Cardiac septum (tissue), 1 donor: ENCODE measurements at regions not wholly inside any gene's neighbourhood (a gene's known extent, or its start where the extent isn't known, plus 50 kb on each side); places are given as distances from the start of the nearest gene placed in this dataset.
"Not testable (repeated sequence)": the region's sequence is repeated elsewhere in the genome, so short reads cannot be mapped to it uniquely, and the experiment has no call there.

Experiments used
- DNase-seq: peaks from one replicate; pipeline ENCODE4 v3.0.0-alpha.2; 2020; ENCODE audit warnings: low spot score
- intact Hi-C: fragments of 100-400 bp; cut with DNase I; formaldehyde crosslinking; loops from one replicate; pipeline ENCODE4 v1.14.0; 2022
- donor health status: DM: no; HTN: no; CAD: no.

DNA sequence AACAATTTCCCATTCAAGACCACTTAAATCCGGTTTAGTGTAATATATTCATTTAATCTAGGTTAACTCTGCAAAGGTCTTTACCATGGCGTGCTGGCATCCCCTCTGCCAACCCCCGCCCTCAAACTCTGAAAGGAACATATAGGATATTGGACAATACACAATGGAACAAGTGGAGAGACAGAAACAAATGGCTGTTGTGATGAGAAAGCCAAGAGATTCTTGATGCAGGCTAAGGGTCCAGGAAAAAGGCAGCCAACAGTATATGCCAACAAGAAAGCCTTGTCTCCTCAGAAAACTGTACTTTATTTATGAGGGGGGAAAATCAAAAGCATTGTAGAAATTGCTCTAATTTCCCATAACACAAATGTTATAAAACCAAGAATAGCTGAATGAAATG is 407.3 kb upstream of the SGCG start:
- no peak for DNase-seq

DNA sequence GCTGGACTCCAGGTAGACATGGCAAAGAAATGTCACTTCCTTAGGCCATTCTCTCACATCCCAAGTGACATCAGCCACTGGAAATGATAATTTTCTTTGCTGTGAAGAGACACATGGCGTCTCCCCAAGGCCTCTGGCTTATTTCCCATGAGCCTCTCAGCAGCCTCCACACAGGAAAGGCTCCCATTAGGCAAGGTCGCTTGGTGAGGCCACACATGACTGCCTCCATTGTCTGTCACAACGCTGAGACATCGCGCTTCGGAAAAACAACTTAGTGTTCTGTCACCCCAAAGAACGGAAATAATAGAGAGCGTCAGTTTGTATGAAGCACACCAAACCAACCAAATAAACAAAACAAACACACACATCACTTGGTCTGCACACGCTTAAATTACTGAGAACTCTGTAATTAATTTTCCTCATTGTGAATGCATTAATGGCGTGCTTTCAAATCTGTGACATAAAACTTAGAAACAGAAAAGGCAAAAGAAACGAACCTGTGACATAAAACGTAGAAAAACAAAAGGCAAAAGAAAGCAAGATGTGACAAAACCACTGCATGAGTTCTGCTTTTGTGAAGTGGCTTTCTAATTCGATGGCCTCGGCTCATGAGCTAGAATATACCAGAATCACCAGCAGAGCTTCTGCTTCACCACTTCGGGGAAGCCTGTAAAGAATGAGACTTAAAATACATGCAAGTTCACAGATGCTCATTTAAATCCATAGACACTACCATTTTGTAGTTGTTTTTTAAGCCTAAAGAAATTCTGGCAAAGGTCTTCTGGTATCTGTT is 404.2 kb upstream of the SGCG start:
- DNase-seq, result no peak
- intact Hi-C loops, result no loop called here

More for the DNA sequence above, 407.3 kb upstream of the SGCG start:
- intact Hi-C loops, result no loop called here

DNA sequence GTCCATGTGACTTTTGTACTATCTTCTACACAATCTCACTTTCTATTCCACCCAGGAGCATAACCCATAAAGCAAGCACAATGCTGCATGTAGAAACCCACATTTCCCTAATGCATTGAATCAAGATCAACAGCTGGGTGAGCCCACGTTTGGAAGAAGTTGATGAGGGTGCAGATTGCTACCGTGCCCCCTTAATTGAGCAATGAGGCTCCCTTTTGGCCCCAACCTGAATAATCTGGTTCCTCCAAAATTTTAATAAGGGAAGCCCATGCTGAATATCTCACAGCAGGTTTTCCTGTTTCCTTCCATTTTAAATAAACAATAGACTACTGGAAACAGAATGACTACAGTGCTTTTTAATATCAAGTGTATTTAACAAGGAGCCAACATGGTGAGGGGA is 403.6 kb upstream of the SGCG start:
- DNase-seq, result no peak
- intact Hi-C loops, result no loop called here

DNA sequence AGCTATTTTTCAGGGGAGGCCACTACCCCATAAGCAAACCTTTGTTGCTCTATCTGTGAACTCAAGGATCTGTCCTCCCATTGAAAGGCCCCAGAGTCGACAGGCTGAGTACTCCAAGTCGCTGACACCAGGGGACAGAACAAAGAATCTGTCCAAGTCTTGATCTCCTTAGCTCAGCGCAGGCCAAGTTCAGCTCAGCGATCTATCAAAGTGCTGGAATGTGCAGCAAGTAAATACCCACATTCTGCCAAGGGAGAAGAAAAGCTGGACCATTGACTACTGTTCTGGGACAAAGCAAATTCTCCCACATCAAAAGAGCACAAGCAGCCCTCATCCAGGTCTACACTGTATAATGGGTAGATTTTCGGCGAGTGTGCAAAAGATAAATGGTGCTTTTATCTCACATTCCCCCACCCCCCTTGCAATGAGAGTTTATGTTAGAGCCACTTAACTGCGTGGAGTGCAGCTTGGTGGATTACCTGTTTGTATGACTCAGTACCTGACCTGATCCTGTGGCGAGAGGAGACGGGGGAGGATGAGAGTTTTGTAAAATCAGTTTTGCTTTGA is 391.7 kb upstream of the SGCG start:
- intact Hi-C loops, result no loop called here
- no peak for DNase-seq

DNA sequence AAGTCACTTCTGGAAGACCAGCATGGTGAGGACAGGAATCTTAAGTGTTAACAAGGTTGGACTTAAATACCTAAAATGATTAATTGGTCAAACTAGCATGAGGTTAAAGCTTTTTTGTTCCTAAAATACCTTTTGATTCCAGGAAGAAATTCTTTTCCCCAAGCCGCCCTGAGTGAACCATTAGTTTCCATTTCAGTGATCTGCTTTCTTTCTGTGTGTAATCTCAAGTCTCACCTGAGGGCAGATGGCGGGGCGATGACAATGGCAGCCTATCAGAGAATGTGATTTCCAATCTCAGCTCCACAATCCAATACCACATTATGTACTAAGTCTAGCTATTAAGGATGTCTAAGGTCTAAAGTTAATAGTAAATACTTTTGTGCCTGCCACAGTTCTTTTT is 390.9 kb upstream of the SGCG start:
- DNase-seq, result no peak
- intact Hi-C loops, result no loop called here

DNA sequence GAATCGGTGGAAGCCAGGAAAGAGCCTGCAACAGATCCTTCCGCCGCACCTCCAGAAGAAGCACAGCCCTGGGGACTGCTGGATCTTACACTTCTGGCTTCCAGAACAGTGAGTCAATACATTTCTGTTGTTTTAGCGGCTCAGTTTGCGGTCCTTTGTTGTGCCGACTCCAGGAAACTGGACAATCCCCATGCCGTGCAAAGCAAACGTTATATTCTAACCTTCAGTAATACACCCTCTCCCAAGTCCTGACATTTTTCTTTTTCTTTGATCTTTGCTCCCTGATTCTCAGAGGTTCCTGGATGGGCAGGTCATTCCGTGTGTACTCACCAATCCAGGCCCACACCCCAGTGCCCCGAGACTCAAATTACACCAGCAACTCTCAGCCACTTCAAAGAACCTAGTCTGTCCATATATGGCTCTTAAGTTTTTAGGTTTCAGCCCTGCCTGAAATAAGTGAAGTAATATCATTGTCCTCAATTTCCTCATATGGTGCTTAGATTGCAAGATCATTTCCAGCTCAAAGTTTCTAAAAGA is 387.1 kb upstream of the SGCG start:
- intact Hi-C loops, result no loop called here

DNA sequence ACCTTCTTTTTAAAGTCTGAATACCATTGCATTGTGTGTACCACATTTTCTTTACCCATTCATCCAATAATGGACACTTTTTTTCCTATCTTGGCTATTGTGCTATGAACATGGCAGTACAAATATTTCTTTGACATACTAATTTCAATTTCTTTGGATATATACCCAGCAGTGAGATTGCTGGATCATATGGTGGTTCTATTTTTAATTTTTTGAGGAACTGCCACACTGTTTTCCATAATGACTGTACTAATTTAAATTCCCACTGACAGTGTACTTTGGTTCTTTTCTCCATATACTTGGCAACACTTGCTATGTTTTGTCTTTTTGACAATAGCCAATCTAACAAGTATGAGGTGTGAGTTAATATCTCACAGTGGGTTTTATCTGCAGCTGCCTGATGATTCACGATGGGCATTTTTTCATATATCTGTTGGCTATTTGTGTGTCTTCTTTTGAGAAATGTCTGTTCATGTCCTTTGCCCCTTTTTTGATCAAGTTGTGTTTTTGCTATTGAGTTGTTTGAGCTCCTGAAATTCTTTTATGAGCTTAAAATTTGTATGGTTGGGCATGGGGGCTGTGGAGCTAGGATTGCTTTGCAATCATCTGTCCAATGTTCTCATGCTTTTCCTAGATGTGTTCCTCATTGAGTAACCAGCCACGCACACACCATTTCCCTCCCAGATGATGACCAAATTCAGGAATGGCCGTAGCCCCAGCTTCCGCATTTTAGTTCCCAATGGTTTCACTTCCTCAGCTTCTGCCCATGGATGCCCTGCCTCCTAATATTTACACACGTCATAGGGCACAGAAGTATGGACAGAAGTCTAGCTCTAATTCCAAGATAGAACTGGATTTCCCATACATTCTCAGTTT is 380.0 kb upstream of the SGCG start:
- no peak for DNase-seq
- intact Hi-C loops, result loop anchor here (10.0 kb wide), 1 partner anchor 224 kb away; no protein-coding TSS in a partner anchor

More for the DNA sequence above, 387.1 kb upstream of the SGCG start:
- DNase-seq, result no peak

DNA sequence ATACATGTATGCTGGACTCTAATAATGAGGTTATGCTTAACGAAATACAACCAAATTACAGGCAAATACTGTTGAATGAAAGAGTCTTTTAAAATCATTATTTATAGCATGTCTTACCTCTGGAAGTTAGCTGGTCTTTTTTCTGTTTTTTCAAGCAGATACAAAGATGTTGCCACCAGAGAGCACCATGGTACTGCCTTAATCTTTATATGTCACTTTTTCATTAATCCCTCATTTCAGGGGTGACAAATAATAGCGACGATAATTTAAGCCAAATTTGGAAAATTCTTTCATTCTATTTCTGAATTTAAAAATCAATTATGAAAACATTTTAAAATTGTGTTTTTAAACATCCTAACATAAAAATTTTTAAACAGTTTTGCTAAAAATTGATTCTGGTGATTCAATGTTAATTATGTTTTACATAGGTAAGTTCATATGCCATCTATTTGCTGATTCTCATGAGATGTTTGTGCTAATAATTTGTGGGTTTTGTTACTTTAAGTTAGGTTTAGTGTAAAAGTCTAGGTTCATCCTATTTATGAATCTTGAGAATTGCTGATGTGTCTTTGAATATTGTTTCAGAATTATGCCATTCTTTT is 379.3 kb upstream of the SGCG start:
- intact Hi-C loops, result loop anchor here (10.0 kb wide), 1 partner anchor 223 kb away; no protein-coding TSS in a partner anchor
- DNase-seq, result no peak

DNA sequence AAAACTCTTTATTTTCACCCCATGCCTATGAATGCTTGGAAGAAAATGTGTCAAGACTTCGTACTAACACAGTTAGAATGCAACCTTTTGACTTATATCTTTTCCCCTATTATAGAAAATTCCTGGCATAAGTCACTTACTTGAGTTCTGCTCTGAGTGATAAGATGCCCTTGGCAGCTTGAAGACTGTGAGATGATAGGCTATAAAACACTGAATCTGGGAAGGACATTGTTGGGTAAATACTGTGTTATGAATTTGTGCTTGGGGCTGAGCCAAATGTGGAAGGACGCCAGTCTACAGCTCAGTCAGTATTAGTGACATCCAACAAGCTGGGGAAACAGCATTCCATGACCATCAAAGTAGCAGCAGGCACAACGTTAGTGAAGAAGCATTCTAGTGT is 368.0 kb upstream of the SGCG start:
- DNase-seq, result no peak
- intact Hi-C loops, result no loop called here

DNA sequence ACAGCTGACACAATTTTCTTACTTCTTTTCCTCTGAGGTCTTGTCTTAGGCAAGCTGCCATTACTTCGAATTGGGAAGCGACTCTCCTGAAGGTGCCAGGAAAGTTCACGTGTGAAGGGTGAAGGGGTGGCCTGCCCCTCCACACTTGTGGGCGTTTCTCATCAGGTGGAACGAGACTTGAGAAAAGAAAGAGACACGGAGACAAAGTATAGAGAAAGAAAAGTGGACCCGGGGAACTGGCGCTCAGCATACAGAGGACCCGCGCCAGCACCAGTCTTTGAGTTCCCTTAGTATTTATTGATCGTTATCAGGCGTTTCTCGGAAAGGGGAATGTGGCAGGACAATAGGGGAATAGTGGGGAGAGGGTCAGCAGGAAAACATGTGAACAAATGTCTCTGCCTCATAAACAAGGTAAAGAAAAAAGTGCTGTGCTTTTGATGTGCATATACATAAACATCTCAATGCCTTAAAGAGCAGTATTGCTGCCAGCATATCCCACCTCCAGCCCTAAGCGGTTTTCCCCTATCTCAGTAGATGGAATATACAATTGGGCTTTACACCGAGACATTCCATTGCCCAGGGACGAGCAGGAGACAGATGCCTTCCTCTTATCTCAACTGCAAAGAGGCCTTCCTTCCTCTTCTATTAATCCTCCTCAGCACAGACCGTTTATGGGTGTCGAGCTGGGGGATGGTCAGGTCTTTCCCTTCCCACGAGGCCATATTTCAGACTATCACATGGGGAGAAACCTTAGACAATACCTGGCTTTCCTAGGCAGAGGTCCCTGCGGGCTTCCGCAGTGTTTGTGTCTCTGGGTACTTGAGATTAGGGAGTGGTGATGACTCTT is 367.0 kb upstream of the SGCG start:
- DNase-seq, intact Hi-C loops: not testable (repeated sequence)

DNA sequence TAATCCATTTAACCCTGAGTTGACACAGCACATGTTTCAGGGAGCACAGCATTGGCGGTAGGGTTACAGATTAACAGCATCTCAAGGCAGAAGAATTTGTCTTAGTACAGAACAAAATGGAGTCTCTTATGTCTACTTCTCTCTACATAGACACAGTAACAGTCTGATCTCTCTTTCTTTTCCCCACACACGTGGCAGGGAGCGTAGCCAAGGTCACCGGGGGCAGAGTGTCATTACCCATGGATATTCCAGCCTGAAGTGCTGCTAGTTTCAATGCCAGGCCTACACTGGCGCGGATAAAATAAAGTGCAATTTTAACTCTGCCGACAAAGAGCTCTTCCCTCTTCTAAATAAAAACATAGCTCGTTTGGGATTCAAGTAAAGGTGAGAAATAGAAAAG is 366.3 kb upstream of the SGCG start:
- intact Hi-C loops, DNase-seq: not testable (repeated sequence)

DNA sequence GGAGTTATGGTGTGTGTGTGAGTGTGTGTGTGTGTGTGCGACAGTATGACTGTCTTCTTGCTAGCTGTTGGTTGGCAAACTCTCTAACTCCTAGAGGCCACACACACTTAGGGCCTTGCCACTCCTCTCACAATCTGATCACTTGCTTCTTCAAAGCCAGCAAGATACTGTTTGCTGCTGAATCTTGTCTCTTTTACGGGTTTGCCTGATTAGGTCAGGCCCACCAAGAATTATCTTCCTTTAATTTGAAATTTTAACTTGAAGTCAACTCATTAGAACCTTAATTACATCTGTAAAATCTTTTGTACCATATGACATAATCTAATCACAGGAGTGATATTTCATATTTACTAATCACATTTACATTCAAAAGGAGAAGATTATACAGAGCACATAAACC is 359.2 kb upstream of the SGCG start:
- intact Hi-C loops, result no loop called here
- no peak for DNase-seq

DNA sequence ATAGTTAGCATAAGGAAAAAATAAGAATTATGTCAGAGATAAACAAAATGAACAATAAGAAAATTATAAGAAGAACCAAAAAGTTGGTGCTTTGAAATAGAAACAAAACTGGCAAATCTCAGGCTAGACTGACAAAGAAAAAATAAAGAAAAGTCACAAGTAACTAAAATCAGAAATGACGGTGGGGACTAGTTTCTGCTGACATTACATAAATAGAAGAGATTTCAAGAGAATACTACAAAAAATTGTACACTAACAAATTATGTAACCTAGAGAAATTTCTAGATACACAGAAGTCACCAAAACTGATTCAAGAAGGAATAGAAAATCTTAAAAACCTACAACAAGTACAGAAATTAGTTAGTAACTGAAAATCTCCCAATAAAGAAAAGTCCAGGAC is 355.6 kb upstream of the SGCG start:
- intact Hi-C loops, result no loop called here
- no peak for DNase-seq

DNA sequence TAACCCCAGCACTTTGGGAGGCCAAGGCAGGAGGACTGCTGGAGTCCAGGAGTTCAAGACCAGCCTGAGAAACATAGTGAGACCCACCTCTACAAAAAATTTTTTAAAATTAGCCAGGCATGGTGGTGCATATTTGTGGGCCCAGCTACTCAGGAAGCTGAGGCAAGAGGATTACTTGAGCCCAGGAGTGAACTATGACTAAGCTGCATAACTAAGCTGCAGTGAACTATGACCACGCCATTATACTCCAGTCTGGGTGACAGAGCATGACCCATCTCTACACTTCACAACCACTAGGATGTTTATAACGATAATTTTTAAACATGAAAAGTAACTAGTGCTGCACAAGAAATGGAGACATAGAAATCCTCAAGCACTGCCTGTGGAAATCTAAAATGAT is 352.7 kb upstream of the SGCG start:
- intact Hi-C loops, result no loop called here
- no peak for DNase-seq

DNA sequence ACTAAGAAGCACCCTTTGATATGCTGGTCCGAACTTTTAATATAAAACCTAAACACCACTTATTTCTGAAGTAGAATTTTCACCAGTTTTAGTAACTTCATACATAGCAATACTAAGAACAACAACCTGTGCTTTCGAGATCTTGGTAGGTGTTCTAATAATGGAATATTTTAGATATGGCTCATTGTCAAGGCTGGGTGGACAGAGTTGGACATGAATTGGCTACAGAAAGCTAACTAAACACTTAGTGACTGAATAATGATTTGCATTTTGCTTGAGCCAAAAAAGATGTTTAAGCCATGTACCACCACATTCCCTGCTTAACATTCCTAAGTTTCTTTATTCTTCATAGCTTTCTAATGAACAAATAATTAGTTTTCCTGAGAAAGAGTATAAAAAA is 344.3 kb upstream of the SGCG start:
- intact Hi-C loops, result no loop called here
- DNase-seq, result no peak

DNA sequence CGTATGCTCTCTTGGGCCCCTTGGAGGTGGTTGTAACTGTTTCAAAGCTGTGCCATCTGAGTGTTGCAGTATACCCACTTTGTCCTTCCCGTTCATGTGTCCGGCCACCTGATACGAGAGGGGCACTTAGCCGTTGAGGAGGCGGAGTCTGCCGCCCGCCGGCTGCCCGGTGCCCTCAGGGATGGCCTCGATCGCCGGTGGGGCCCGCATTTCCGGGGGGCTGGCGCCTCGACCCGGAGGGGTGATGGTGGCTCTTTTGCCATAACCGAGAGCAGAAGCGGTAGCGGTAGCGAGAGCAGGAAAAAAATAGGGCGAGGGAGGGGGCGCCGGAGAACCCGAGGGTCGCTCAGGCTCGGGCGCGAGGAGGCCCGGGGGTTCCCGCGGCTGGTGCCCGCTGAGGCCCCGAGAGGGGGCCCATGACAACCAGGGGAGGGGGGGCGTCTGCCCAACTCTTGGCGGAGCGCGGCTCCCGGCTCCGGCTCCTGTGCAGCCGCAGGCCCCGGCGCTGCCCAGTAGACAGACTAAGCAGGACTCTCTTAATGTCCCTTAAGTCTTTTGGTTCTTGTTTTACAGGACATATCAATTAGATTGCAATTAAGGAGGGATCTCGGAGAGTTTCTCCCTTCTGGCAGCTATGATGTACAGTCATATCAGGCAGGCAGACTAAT is 342.7 kb upstream of the SGCG start:
- intact Hi-C loops, result no loop called here
- no peak for DNase-seq

DNA sequence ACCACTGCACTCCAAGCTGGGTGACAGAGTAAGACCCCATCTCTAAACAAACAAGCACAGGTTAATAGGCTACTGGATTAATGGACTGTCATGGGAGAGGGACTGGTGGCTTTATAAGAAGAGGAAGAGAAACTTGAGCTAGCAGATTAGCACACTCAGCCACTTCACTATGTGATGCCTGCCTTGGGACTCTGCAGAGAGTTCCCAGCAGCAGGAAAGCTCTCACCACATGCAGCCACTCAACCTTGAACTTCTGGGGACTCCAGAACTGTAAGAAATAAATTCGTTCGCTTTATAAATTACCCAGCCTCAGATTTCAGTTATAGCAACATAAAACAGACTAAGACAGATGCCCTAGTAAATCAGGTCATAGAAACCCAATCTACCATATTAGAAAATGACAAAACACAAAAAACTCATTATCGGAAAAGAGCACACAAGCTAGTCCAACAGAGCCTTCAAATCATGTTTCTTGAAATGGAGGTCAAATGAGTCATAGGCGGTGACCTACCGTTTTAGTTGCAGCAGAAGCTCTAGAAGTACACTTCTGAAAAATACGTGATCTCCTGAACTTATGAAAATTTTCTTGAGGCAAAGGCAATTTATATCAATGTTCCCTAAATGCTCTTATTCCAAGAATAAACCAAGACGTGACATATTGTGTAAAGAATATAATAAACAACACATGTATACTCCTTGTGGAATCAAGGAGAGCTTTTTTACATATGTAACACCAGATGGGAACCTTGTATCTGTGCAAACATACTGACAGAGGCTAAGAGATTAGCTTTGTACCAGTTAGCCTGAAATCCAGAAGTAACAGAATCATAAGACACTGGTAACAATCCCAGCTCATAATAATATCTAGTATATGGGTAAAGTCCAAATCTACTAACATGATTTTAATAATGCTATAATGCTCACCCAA is 340.9 kb upstream of the SGCG start:
- intact Hi-C loops, result no loop called here
- DNase-seq, result no peak
